GM12878 (cell line): ENCODE measurements at regions not wholly inside any gene's neighbourhood (a gene's known extent, or its start where the extent isn't known, plus 50 kb on each side); places are given as distances from the start of the nearest gene placed in this dataset.

Experiments
- ATAC-seq: fragments of 200-7000 bp; cut with Tn5 transposase; 3 replicates; pipeline ENCODE4 v1.9.1; 2020; ENCODE audit warnings: mild to moderate bottlenecking, moderate library complexity
- BruUV-seq: library from RNA; stranded (reverse); fragments of 400-500 nt; replicated peaks from 2 replicates; lab custom pipeline; 2021; lab: Mats Ljungman, UMichigan
- CTCF ChIA-PET: fragments of 300-600 bp; sonication (Branson Sonifier 250); formaldehyde crosslinking; extraction: SDS; loops from one replicate; lab custom pipeline; 2021; ENCODE audit warnings: inconsistent platforms; lab: Yijun Ruan, JAX
- POLR2A ChIA-PET: fragments of 350-600 bp; formaldehyde crosslinking; extraction: SDS; loops from one replicate; lab custom pipeline; 2021; ENCODE audit warnings: inconsistent platforms; lab: Charles Lee
- RAD21 ChIA-PET: fragments of 300-600 bp; sonication (Branson Sonifier 250); formaldehyde crosslinking; loops from one replicate; lab custom pipeline; 2023; ENCODE audit warnings: antibody characterized with exemption; ENCODE audit not compliant: unreplicated experiment; lab: Charles Lee
- SMC1A ChIA-PET: fragments of 300-600 bp; sonication (Branson Sonifier 250); formaldehyde crosslinking; loops from one replicate; lab custom pipeline; 2023; ENCODE audit not compliant: unreplicated experiment, uncharacterized antibody; lab: Charles Lee
- DNase-seq: peaks from one replicate; pipeline ENCODE4 v3.0.0-alpha.2; 2011; ENCODE audit warnings: low read depth, low spot score
- FAIRE-seq: peaks from 3 replicates; lab custom pipeline; 2011; peaks lifted over from hg19 to GRCh38; lab: Jason Lieb, UNC
- H2AFZ ChIP-seq: 2 replicates; pipeline ENCODE4 v1.6.0; 2011; ENCODE audit warnings: low read depth, low read length, control low read depth; ENCODE audit not compliant: control insufficient read depth
- H3K27ac ChIP-seq: 2 replicates; pipeline ENCODE4 v1.5.1; 2011; ENCODE audit warnings: control low read depth; ENCODE audit not compliant: control insufficient read depth, insufficient read depth
- H3K27me3 ChIP-seq, 2 experiments: replicated peaks in 1 of 2; 2 replicates each; pipeline versions ENCODE4 v1.6.0 to v1.6.1; 2011; ENCODE audit warnings: low read length in 1 of 2; ENCODE audit not compliant: control insufficient read depth in 2 of 2, insufficient read depth in 2 of 2
- H3K36me3 ChIP-seq, 2 experiments: 2 replicates each; pipeline ENCODE4 v1.5.1; 2011; ENCODE audit warnings: low read length in 1 of 2; ENCODE audit not compliant: control insufficient read depth in 2 of 2, insufficient read depth in 2 of 2
- H3K4me1 ChIP-seq: 2 replicates; pipeline ENCODE4 v1.6.1; 2011; ENCODE audit warnings: mild to moderate bottlenecking, low read length, moderate library complexity, mixed read lengths; ENCODE audit not compliant: control insufficient read depth, insufficient read depth
- H3K4me2 ChIP-seq: 2 replicates; pipeline ENCODE4 v1.6.0; 2011; ENCODE audit warnings: control low read depth; ENCODE audit not compliant: control insufficient read depth, insufficient read depth
- H3K4me3 ChIP-seq: fragments of 200-600 bp; sonication (generic); 2 replicates; pipeline ENCODE4 v1.5.1; 2016
- H3K79me2 ChIP-seq: 2 replicates; pipeline ENCODE4 v1.6.0; 2011; ENCODE audit warnings: low read length; ENCODE audit not compliant: control insufficient read depth, insufficient read depth
- H3K9ac ChIP-seq: 2 replicates; pipeline ENCODE4 v1.8.0; 2011; ENCODE audit warnings: low read length, control low read depth, mixed read lengths; ENCODE audit not compliant: control insufficient read depth, insufficient read depth
- H3K9me3 ChIP-seq: replicated peaks from 3 replicates; pipeline ENCODE4 v1.5.1; 2011; ENCODE audit warnings: mild to moderate bottlenecking, low read length; ENCODE audit not compliant: control insufficient read depth, insufficient read depth
- H4K20me1 ChIP-seq: 2 replicates; pipeline ENCODE4 v1.6.0; 2011; ENCODE audit not compliant: control insufficient read depth, insufficient read depth
- BCLAF1 ChIP-seq: fragments of 450-650 bp; IDR thresholded peaks from 2 replicates; pipeline ENCODE4 v1.6.1; 2017; ENCODE audit warnings: antibody characterized with exemption, mild to moderate bottlenecking, moderate library complexity
- CBX5 ChIP-seq: sonication (generic); IDR thresholded peaks from 2 replicates; pipeline ENCODE4 v1.6.1; 2016; ENCODE audit warnings: low read depth, moderate library complexity, mild to moderate bottlenecking, inconsistent platforms
- FOXM1 ChIP-seq: IDR thresholded peaks from 2 replicates; pipeline ENCODE4 v1.6.1; 2012; ENCODE audit warnings: low read depth, mild to moderate bottlenecking, inconsistent platforms, low read length, moderate library complexity
- HDGF ChIP-seq: fragments of 450-650 bp; IDR thresholded peaks from 2 replicates; pipeline ENCODE4 v1.6.1; 2016; ENCODE audit warnings: antibody characterized with exemption
- IRF5 ChIP-seq: fragments of 450-650 bp; IDR thresholded peaks from 2 replicates; pipeline ENCODE4 v1.6.1; 2017; ENCODE audit warnings: borderline replicate concordance
- MTA3 ChIP-seq: IDR thresholded peaks from 2 replicates; pipeline ENCODE4 v1.6.1; 2012; ENCODE audit warnings: low read length, inconsistent platforms, borderline replicate concordance
- SREBF1 ChIP-seq: IDR thresholded peaks from 2 replicates; pipeline ENCODE4 v1.6.1; 2012; ENCODE audit warnings: mild to moderate bottlenecking, low read length
- ZNF274 ChIP-seq: IDR thresholded peaks from one replicate; pipeline ENCODE4 v1.8.0; 2011; ENCODE audit not compliant: insufficient read length, insufficient read depth
- ZNF592 ChIP-seq: fragments of 450-650 bp; IDR thresholded peaks from 2 replicates; pipeline ENCODE4 v1.6.1; 2017; ENCODE audit warnings: mild to moderate bottlenecking, moderate library complexity
- WGBS: methylation state at CpG from one replicate; pipeline ENCODE4 v1.1.6; 2016; ENCODE audit warnings: low lambda C conversion rate; ENCODE audit not compliant: insufficient replicate concordance, insufficient coverage; ENCODE audit errors: missing lambda C conversion rate; 5-methylcytosine and 5-hydroxymethylcytosine counted together
- in situ Hi-C: fragments of 300-500 bp; cut with MboI; formaldehyde crosslinking; loops from 9 replicates; pipeline ENCODE4 v1.14.3; 2018; ENCODE audit warnings: mixed read lengths
- intact Hi-C: fragments of 100-400 bp; cut with micrococcal nuclease; formaldehyde crosslinking; loops from one replicate; pipeline ENCODE4 v1.14.2; 2022; ENCODE audit not compliant: unreplicated experiment

GRCh38 chr9:87199782-87200181 lies 252.5 kb upstream of the GAS1 start:
- CTCF ChIA-PET = no interaction called here

GRCh38 chr9:87201351-87201751 lies 254.0 kb upstream of the GAS1 start:
- WGBS = 2% methylated on average over 4 of the region's 4 CpGs
- H3K79me2 ChIP-seq = no peaks in the 10 kb centered on the region
- SMC1A ChIA-PET = no interaction called here
- H4K20me1 ChIP-seq = no peaks in the 10 kb centered on the region
- RAD21 ChIA-PET = no interaction called here
- CTCF ChIA-PET = interaction anchor here (0.7 kb wide), 1 partner anchor 999 kb away, joined by 3 read pairs; no protein-coding TSS in a partner anchor
- H3K4me1 ChIP-seq = no peaks in the 10 kb centered on the region
- BruUV-seq = no TSS peak
- H3K9me3 ChIP-seq = no peaks in the 10 kb centered on the region
- H3K27me3 ChIP-seq = 0 out of 4 replicates have a peak, but pooled peaks cover 0 to 3% of the 10 kb centered on the region in 2 experiments
- DNase-seq = no peak
- FAIRE-seq = no peak
- no peak overlapping the region for H3K9ac ChIP-seq
- POLR2A ChIA-PET = no interaction called here
- H3K27ac ChIP-seq = no peak overlapping the region
- H2AFZ ChIP-seq = no peak overlapping the region
- ATAC-seq = no peak
- intact Hi-C loops = no loop called here
- H3K36me3 ChIP-seq = no peaks in the 10 kb centered on the region
- in situ Hi-C loops = no loop called here
- no peak overlapping the region for H3K4me3 ChIP-seq
- no peak overlapping the region for H3K4me2 ChIP-seq
- TF ChIP-seq SREBF1 (no peak), BCLAF1 (no peak), IRF5 (no peak), MTA3 (no peak), ZNF274 (no peak), HDGF (no peak), FOXM1 (no peak), ZNF592 (no peak)

More at GRCh38 chr9:87199782-87200181, 252.5 kb upstream of the GAS1 start:
- H3K36me3 ChIP-seq = no peaks in the 10 kb centered on the region
- BruUV-seq = no TSS peak
- 0 out of 4 replicates have a peak, but pooled peaks cover 0 to 3% of the 10 kb centered on the region in 2 experiments for H3K27me3 ChIP-seq
- in situ Hi-C loops = no loop called here
- ChIA-PET RAD21 (no interaction called here), POLR2A (no interaction called here), SMC1A (no interaction called here)
- no peaks in the 10 kb centered on the region for H3K4me1 ChIP-seq
- H3K79me2 ChIP-seq = no peaks in the 10 kb centered on the region
- intact Hi-C loops = no loop called here
- WGBS = 0% methylated on average over 4 of the region's 4 CpGs
- no peaks in the 10 kb centered on the region for H3K9me3 ChIP-seq
- no peaks in the 10 kb centered on the region for H4K20me1 ChIP-seq
- no peak overlapping the region for H2AFZ ChIP-seq
- H3K4me2 ChIP-seq = no peak overlapping the region
- FAIRE-seq (no peak), ATAC-seq (no peak), DNase-seq (no peak)
- no peak overlapping the region for H3K4me3 ChIP-seq
- no peak for TF ChIP-seq CBX5
- TF ChIP-seq, all 136 proteins: peak for 0
- Histone ChIP-seq H3K9ac (no peak overlapping the region), H3K27ac (no peak overlapping the region)
